HG03175 (cell line): ENCODE measurements at regions not wholly inside any gene's neighbourhood (a gene's known extent, or its start where the extent isn't known, plus 50 kb on each side); places are given as distances from the start of the nearest gene placed in this dataset.

Experiments
- ATAC-seq: cut with Tn5 transposase; IDR thresholded peaks from one replicate; pipeline ENCODE4 v1.9.1; 2021; ENCODE audit warnings: mild to moderate bottlenecking, moderate library complexity; ENCODE audit not compliant: unreplicated experiment

- ATAC-seq = no peak
Observed at GRCh38 chr5:153881687-153882086, 157.0 kb downstream of the FAM114A2 start.

DNA sequence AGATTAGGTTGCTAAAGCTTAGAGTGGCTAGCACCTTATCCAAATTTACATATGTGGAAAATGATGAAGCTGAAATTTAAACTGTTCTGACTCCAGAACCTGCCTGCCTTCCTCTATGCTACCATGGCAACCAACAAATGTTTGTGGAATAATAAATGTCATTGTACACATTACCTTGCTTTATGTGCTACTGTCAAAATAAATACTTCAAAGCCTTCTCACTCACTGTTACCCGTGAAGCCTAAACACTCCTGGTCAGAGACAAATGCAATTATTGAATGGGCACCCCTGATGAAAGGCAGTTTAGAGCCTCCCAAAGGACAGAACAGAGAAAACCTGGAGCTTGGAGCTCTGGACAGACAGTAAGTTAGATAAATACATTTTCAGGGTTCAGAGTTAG is 158.6 kb downstream of the FAM114A2 start:
- ATAC-seq = no peak

GRCh38 chr5:153879596-153879995 is 159.1 kb downstream of the FAM114A2 start:
- ATAC-seq = no peak

- ATAC-seq = no peak
Observed at GRCh38 chr5:153866176-153866575, 172.5 kb downstream of the FAM114A2 start.

DNA sequence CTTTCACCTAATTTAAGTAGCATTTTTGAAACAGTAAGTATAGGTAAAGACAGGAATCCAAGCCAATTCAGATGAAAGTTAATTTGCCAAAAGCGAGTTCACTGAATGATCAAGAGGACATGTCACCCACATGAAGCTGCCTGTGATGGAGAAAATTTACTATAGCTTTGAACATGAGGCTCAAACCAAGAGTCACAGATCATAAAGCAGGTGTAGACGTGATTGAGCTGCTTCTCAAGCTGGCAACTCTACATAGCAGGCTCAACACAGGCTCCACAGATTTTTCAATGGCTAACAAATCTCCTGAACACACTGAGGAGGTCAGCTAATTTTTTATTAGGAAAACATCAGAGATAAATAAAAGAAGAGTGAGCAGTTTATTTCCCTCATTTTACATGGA is 173.7 kb downstream of the FAM114A2 start:
- ATAC-seq = no peak

GRCh38 chr5:153863951-153864350 is 174.8 kb downstream of the FAM114A2 start:
- no peak for ATAC-seq
